ENCODE measurements at regions not wholly inside any gene's neighbourhood (a gene's known extent, or its start where the extent isn't known, plus 50 kb on each side); places are given as distances from the start of the nearest gene placed in this dataset.

GRCh38 chrX:5733501-5733900, 495.2 kb downstream of the NLGN4X start:
- no peaks in the 10 kb centered on the region for H3K9me1 ChIP-seq (ENCODE audit: insufficient read depth, low read length)
- H3K79me1 ChIP-seq (ENCODE audit: low read depth in 1 of 2, low read length in 2 of 2) = no peaks in the 10 kb centered on the region
- no TSS peak for BruUV-seq (replicated peaks)
- H4K5ac ChIP-seq (ENCODE audit: low read depth, low read length) = no peak overlapping the region
- H4K8ac ChIP-seq (ENCODE audit: low read depth in 2 of 2, low read length in 2 of 2) = no peak overlapping the region
- H2BK15ac ChIP-seq (ENCODE audit: low read depth, low read length) = no peak overlapping the region
- H3K27ac ChIP-seq (ENCODE audit: insufficient read depth, low read length) = no peak overlapping the region
- H3K14ac ChIP-seq (replicated peaks; ENCODE audit: low read depth, low read length) = no peak overlapping the region
- ChIA-PET CTCF (no interaction called here), POLR2A (ENCODE audit: unreplicated experiment) (no interaction called here)
- intact Hi-C loops (cut with micrococcal nuclease) = no loop called here
- H3K4ac ChIP-seq (ENCODE audit: low read depth, low read length) = no peak overlapping the region
- no peak overlapping the region for H3K23ac ChIP-seq (ENCODE audit: low read depth, low read length)
- H2BK5ac ChIP-seq (ENCODE audit: low read depth, low read length, poor library complexity, severe bottlenecking) = no peak overlapping the region
- no peak overlapping the region for H3K56ac ChIP-seq (ENCODE audit: extremely low read depth, insufficient read depth, low read length)
- H3K9me3 ChIP-seq (ENCODE audit: control insufficient read depth, insufficient read depth, low read length) = peaks cover 12% of the 10 kb centered on the region
- no peak for ATAC-seq (ENCODE audit: low read depth)
- H2AK5ac ChIP-seq (ENCODE audit: low read depth, low read length) = no peak overlapping the region
- H3K18ac ChIP-seq (ENCODE audit: low read depth, low read length) = no peak overlapping the region
- no peaks in the 10 kb centered on the region for H3K36me3 ChIP-seq (ENCODE audit: control insufficient read depth, insufficient read depth, low read length)
- H2AFZ ChIP-seq (replicated peaks; ENCODE audit: low read length, poor library complexity) = no peak overlapping the region
- no peaks in the 10 kb centered on the region for H3K4me1 ChIP-seq (ENCODE audit: control insufficient read depth, insufficient read depth, low read length)
- no peak overlapping the region for H2BK120ac ChIP-seq (ENCODE audit: low read depth, low read length)
- no peak overlapping the region for H4K91ac ChIP-seq (ENCODE audit: insufficient read depth, low read depth, low read length)
- no peak overlapping the region for H3K4me3 ChIP-seq (ENCODE audit: insufficient read depth, low read depth, low read length)
- H2AK9ac ChIP-seq (replicated peaks; ENCODE audit: low read depth, low read length, poor library complexity) = no peak overlapping the region
- TF ChIP-seq BHLHE40 (IDR thresholded peaks at IDR 0.05; ENCODE audit: low read depth, low read length) (no peak), CTCF (conservative IDR thresholded peaks at IDR 0.05; ENCODE audit: low read depth, low read length) (no peak), MAZ (IDR thresholded peaks at IDR 0.05; ENCODE audit: borderline replicate concordance, low read depth, low read length) (no peak), RAD21 (IDR thresholded peaks at IDR 0.05; ENCODE audit: low read length) (no peak), USF2 (IDR thresholded peaks at IDR 0.05; ENCODE audit: low read depth, low read length) (no peak), RFX5 (IDR thresholded peaks at IDR 0.05; ENCODE audit: low read depth, low read length) (no peak), FOS (IDR thresholded peaks at IDR 0.05; ENCODE audit: low read depth, low read length) (no peak), SMC3 (IDR thresholded peaks at IDR 0.05; ENCODE audit: low read depth, low read length) (no peak), POLR2A (IDR thresholded peaks at IDR 0.05; ENCODE audit: low read depth, low read length) (no peak), ELK1 (IDR thresholded peaks at IDR 0.05; ENCODE audit: borderline replicate concordance, low read depth, low read length) (no peak), MAFK (IDR thresholded peaks at IDR 0.05; ENCODE audit: low read depth, low read length) (no peak), NFE2L2 (IDR thresholded peaks at IDR 0.05; ENCODE audit: low read depth, low read length) (no peak), RCOR1 (IDR thresholded peaks at IDR 0.05; ENCODE audit: insufficient replicate concordance, low read length) (no peak), MXI1 (IDR thresholded peaks at IDR 0.05; ENCODE audit: borderline replicate concordance, low read depth, low read length) (no peak), CHD1 (IDR thresholded peaks at IDR 0.05; ENCODE audit: low read depth, low read length) (no peak)
- dilution Hi-C loops (cut with HindIII; ENCODE audit: low sequenced_read_pairs, unreplicated experiment) = no loop called here
- DNase-seq = no peak
- H4K20me1 ChIP-seq (ENCODE audit: insufficient read depth, low read length) = no peaks in the 10 kb centered on the region
- H2BK20ac ChIP-seq (ENCODE audit: low read depth, low read length) = no peak overlapping the region
- no peak overlapping the region for H3K9ac ChIP-seq (ENCODE audit: low read depth, low read length)
- H3K4me2 ChIP-seq (ENCODE audit: low read depth, low read length) = no peak overlapping the region
- no CpG with 5 or more reads among the region's 3 CpGs for WGBS, 2 experiments (ENCODE audit: extremely low coverage in 2 of 2, insufficient read length in 1 of 2)
- H3K27me3 ChIP-seq (ENCODE audit: control insufficient read depth, insufficient read depth, low read length) = no peaks in the 10 kb centered on the region
- in situ Hi-C loops (cut with MboI; ENCODE audit: low sequenced_read_pairs) = no loop called here

Data from IMR-90 (cell line).